CD14-positive monocyte (primary cell): ENCODE measurements at regions not wholly inside any gene's neighbourhood (a gene's known extent, or its start where the extent isn't known, plus 50 kb on each side); places are given as distances from the start of the nearest gene placed in this dataset.

Source experiments
- DNase-seq, 3 donors: peaks; one replicate each; pipeline ENCODE4 v3.0.0-alpha.2; 2011 to 2022
- H2AFZ ChIP-seq: 2 replicates; pipeline ENCODE4 v1.6.0; 2012; ENCODE audit warnings: mild to moderate bottlenecking, low read depth, low read length, inconsistent platforms; ENCODE audit not compliant: insufficient read depth, poor library complexity, severe bottlenecking
- H3K27ac ChIP-seq, 2 donors: 1 replicate in 1 of 2; 2 replicates in 1 of 2; pipeline ENCODE4 v1.5.1; 2012 to 2013; ENCODE audit warnings: low read length in 2 of 2, control low read depth in 1 of 2, inconsistent platforms in 1 of 2, low read depth in 1 of 2, mild to moderate bottlenecking in 1 of 2
- H3K27me3 ChIP-seq, 2 donors: one replicate each; pipeline versions ENCODE4 v1.6.0 to v1.6.1; 2011 to 2013; ENCODE audit warnings: low read length in 2 of 2; ENCODE audit not compliant: control insufficient read depth in 2 of 2, insufficient read depth in 2 of 2
- H3K36me3 ChIP-seq, 2 donors: replicated peaks in 1 of 2; 1 replicate in 1 of 2; 2 replicates in 1 of 2; pipeline versions ENCODE4 v1.5.1 to v1.6.1; 2012 to 2013; ENCODE audit warnings: low read length in 2 of 2, control low read depth in 1 of 2, inconsistent platforms in 1 of 2, mild to moderate bottlenecking in 1 of 2; ENCODE audit not compliant: insufficient read depth in 2 of 2, control insufficient read depth in 1 of 2
- H3K4me1 ChIP-seq, 2 donors: 1 replicate in 1 of 2; 2 replicates in 1 of 2; pipeline versions ENCODE4 v1.5.1 to v1.6.1; 2012 to 2013; ENCODE audit warnings: low read length in 2 of 2, control low read depth in 1 of 2, inconsistent platforms in 1 of 2, mild to moderate bottlenecking in 1 of 2, moderate library complexity in 1 of 2; ENCODE audit not compliant: insufficient read depth in 2 of 2, control insufficient read depth in 1 of 2
- H3K4me2 ChIP-seq: replicated peaks from 2 replicates; pipeline ENCODE3; 2012; ENCODE audit warnings: low read length, moderate library complexity, mild to moderate bottlenecking; ENCODE audit not compliant: poor library complexity, severe bottlenecking; ENCODE audit errors: extremely low read depth
- H3K4me3 ChIP-seq, 3 experiments: fragments of 200-600 bp in 1 of 3; sonication (generic) in 1 of 3; replicated peaks in 1 of 3; 1 replicate in 2 of 3; 2 replicates in 1 of 3; pipeline ENCODE4 v1.5.1; 2011 to 2013; ENCODE audit warnings: low read length in 3 of 3, mild to moderate bottlenecking in 3 of 3, control low read depth in 2 of 3, low read depth in 2 of 3, inconsistent platforms in 1 of 3, moderate library complexity in 1 of 3
- H3K79me2 ChIP-seq: 2 replicates; pipeline ENCODE4 v1.6.0; 2012; ENCODE audit warnings: mild to moderate bottlenecking, control low read depth, inconsistent platforms, low read length, moderate library complexity; ENCODE audit not compliant: insufficient read depth
- H3K9ac ChIP-seq: 2 replicates; pipeline ENCODE4 v1.6.0; 2017; ENCODE audit warnings: low read length, mild to moderate bottlenecking; ENCODE audit not compliant: insufficient read depth, poor library complexity, severe bottlenecking
- H3K9me3 ChIP-seq, 2 donors: replicated peaks in 1 of 2; 1 replicate in 1 of 2; 2 replicates in 1 of 2; pipeline versions ENCODE4 v1.5.1 to v1.6.1; 2012 to 2013; ENCODE audit warnings: low read length in 2 of 2, control low read depth in 1 of 2; ENCODE audit not compliant: control insufficient read depth in 1 of 2, insufficient read depth in 1 of 2
- H4K20me1 ChIP-seq: 2 replicates; pipeline ENCODE4 v1.6.0; 2012; ENCODE audit warnings: mild to moderate bottlenecking, low read length, control low read depth, moderate library complexity; ENCODE audit not compliant: insufficient read depth
- H3K27ac Mint-ChIP-seq, 7 donors: one replicate each; pipeline ENCODE4 v1.8.0; 2020; ENCODE audit warnings: mild to moderate bottlenecking in 7 of 7, mixed read lengths in 7 of 7, moderate library complexity in 6 of 7, inconsistent platforms in 2 of 7
- H3K27me3 Mint-ChIP-seq, 3 donors: one replicate each; pipeline ENCODE4 v1.8.0; 2021 to 2022; ENCODE audit warnings: low read depth in 3 of 3, mild to moderate bottlenecking in 3 of 3, mixed read lengths in 3 of 3, moderate library complexity in 3 of 3, inconsistent platforms in 1 of 3
- H3K36me3 Mint-ChIP-seq, 2 donors: one replicate each; pipeline ENCODE4 v1.8.0; 2020; ENCODE audit warnings: mixed read lengths in 2 of 2, inconsistent platforms in 1 of 2, mild to moderate bottlenecking in 1 of 2
- H3K4me1 Mint-ChIP-seq: one replicate; pipeline ENCODE4 v1.8.0; 2020; ENCODE audit warnings: mild to moderate bottlenecking, mixed read lengths
- H3K4me3 Mint-ChIP-seq, 2 donors: one replicate each; pipeline ENCODE4 v1.8.0; 2020; ENCODE audit warnings: mild to moderate bottlenecking in 2 of 2, mixed read lengths in 2 of 2, moderate library complexity in 1 of 2
- H3K9me3 Mint-ChIP-seq, 7 donors: one replicate each; pipeline ENCODE4 v1.8.0; 2020 to 2022; ENCODE audit warnings: mixed read lengths in 7 of 7, mild to moderate bottlenecking in 6 of 7, moderate library complexity in 6 of 7, inconsistent platforms in 2 of 7
- CTCF ChIP-seq: fragments of 200-600 bp; IDR thresholded peaks from one replicate; pipeline ENCODE4 v1.8.0; 2022; ENCODE audit warnings: antibody characterized with exemption, mild to moderate bottlenecking
- WGBS: methylation state at CpG from one replicate; pipeline ENCODE4 v1.1.5; 2013; ENCODE audit warnings: missing lambda C conversion rate; ENCODE audit not compliant: insufficient coverage; 5-methylcytosine and 5-hydroxymethylcytosine counted together
- intact Hi-C, 2 donors: fragments of 100-400 bp; cut with micrococcal nuclease; formaldehyde crosslinking; loops; one replicate each; pipeline versions ENCODE4 v1.15.0 to v1.15.1; 2023

- Histone ChIP-seq H3K4me1 (no peaks in the 10 kb centered on the region), H3K36me3 (no peaks in the 10 kb centered on the region), H2AFZ (no peak overlapping the region), H4K20me1 (no peaks in the 10 kb centered on the region), H3K27ac (no peak overlapping the region), H3K9ac (no peak overlapping the region), H3K79me2 (no peaks in the 10 kb centered on the region), H3K4me3 (no peak overlapping the region), H3K27me3 (no peaks in the 10 kb centered on the region), H3K4me2 (no peak overlapping the region), H3K9me3 (no peaks in the 10 kb centered on the region)
- Mint-ChIP-seq H3K27ac (no peak overlapping the region), H3K27me3 (peaks cover 0 to 1% (median 0%) of the 10 kb centered on the region in 3 donors), H3K4me1 (no peaks in the 10 kb centered on the region), H3K36me3 (no peaks in the 10 kb centered on the region), H3K9me3 (peaks cover 0 to 2% (median 0%) of the 10 kb centered on the region in 7 donors), H3K4me3 (no peak overlapping the region)
- WGBS: 80% methylated on average over 1 of the region's 1 CpG
- no peak for DNase-seq
- intact Hi-C loops: no loop called here
- no peak for TF ChIP-seq CTCF
Measured at GRCh38 chr5:110264661-110265060, 461.8 kb downstream of the TMEM232 start.

GRCh38 chr5:110265162-110265561 is 461.3 kb downstream of the TMEM232 start:
- Mint-ChIP-seq H3K9me3 (peaks cover 0 to 2% (median 0%) of the 10 kb centered on the region in 7 donors), H3K36me3 (no peaks in the 10 kb centered on the region), H3K4me1 (no peaks in the 10 kb centered on the region), H3K4me3 (no peak overlapping the region), H3K27me3 (peaks cover 0 to 1% (median 0%) of the 10 kb centered on the region in 3 donors), H3K27ac (no peak overlapping the region)
- no peaks in the 10 kb centered on the region for H3K27me3 ChIP-seq
- H3K9me3 ChIP-seq: no peaks in the 10 kb centered on the region
- H2AFZ ChIP-seq: no peak overlapping the region
- TF ChIP-seq CTCF: no peak
- H3K9ac ChIP-seq: no peak overlapping the region
- whole genome bisulfite sequencing: 100% methylated on average over 1 of the region's 2 CpGs
- no peaks in the 10 kb centered on the region for H3K79me2 ChIP-seq
- H4K20me1 ChIP-seq: no peaks in the 10 kb centered on the region
- H3K27ac ChIP-seq: no peak overlapping the region
- H3K4me2 ChIP-seq: no peak overlapping the region
- H3K4me3 ChIP-seq: no peak overlapping the region
- H3K36me3 ChIP-seq: no peaks in the 10 kb centered on the region
- no peaks in the 10 kb centered on the region for H3K4me1 ChIP-seq
- intact Hi-C loops: no loop called here
- no peak for DNase-seq
